ENCODE measurements at regions not wholly inside any gene's neighbourhood (a gene's known extent, or its start where the extent isn't known, plus 50 kb on each side); places are given as distances from the start of the nearest gene placed in this dataset.

DNA sequence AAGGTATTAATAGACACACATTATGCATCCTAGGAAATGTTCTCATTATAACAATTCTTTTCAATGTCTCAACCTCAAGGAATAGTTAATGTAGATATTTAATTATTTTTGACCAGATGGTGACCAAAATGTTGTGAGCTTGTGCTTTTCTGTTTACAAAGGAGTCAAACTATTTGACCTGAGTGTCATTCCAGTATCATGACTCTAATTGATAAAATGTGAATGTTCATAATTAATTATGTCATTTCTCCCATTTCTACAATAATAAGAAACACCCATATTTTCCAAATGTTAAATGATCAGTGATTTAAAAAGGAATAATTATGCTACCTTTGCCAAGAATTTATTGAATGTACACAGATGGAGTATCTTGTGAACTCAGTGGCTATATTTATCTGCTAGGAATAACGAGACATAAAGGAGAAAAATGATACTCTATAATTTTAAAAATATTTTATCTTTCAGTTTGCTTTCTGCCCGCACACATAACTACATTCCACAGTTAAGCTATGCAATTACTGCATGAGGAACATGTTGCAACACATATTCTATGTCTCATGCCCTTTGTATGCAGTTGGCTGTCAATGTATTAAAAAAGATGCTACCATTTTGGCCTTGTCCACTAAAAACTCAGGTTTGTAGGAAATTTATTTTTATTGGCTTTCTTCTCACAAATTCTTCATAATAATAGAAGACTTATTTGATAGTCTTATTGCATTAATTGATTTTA, 376.7 kb upstream of the CCDC179 start:
- ATAC-seq = no peak
- TF ChIP-seq SNAI2 (CRISPR knock-in tag; IDR thresholded peaks at IDR 0.05) (no peak), ZFP30 (CRISPR knock-in tag; IDR thresholded peaks at IDR 0.05) (no peak), ZNF8 (CRISPR knock-in tag; IDR thresholded peaks at IDR 0.05) (no peak)

DNA sequence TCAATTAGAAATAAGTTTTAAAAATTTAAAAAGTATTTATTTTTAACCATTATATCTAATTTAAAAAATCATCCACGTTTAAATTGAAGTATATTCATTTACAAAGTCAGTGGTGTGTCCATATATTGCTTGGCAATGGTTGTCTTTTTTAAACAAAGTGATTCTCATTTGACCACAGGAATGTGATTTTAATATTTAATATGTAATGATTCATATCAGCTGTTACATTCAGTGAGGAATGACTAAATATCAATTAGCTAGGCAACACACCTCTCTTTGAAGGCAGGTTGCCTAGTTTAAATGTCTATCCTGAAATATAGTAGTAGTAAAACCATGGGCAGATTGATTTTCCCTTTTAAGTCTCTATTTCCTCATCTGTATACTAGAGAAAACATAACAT, 392.2 kb upstream of the CCDC179 start:
- no peak for ATAC-seq
- TF ChIP-seq, protein P1, sequence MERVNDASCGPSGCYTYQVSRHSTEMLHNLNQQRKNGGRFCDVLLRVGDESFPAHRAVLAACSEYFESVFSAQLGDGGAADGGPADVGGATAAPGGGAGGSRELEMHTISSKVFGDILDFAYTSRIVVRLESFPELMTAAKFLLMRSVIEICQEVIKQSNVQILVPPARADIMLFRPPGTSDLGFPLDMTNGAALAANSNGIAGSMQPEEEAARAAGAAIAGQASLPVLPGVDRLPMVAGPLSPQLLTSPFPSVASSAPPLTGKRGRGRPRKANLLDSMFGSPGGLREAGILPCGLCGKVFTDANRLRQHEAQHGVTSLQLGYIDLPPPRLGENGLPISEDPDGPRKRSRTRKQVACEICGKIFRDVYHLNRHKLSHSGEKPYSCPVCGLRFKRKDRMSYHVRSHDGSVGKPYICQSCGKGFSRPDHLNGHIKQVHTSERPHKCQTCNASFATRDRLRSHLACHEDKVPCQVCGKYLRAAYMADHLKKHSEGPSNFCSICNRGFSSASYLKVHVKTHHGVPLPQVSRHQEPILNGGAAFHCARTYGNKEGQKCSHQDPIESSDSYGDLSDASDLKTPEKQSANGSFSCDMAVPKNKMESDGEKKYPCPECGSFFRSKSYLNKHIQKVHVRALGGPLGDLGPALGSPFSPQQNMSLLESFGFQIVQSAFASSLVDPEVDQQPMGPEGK (CRISPR knock-in tag; IDR thresholded peaks at IDR 0.05; ENCODE audit: borderline replicate concordance) = no peak
- TF ChIP-seq OSR1 (CRISPR knock-in tag; IDR thresholded peaks at IDR 0.05) = no peak
- no peak for TF ChIP-seq ZNF70 (CRISPR knock-in tag; IDR thresholded peaks at IDR 0.05)
- TF ChIP-seq ZC3H10 (CRISPR knock-in tag; IDR thresholded peaks at IDR 0.05) = no peak
- no peak for TF ChIP-seq RARB (CRISPR knock-in tag; IDR thresholded peaks at IDR 0.05)
- no peak for TF ChIP-seq SNAI2 (CRISPR knock-in tag; IDR thresholded peaks at IDR 0.05)

- TF ChIP-seq, protein P1 (CRISPR knock-in tag; IDR thresholded peaks at IDR 0.05; ENCODE audit: borderline replicate concordance) = no peak
- TF ChIP-seq ESRRG (CRISPR knock-in tag; IDR thresholded peaks at IDR 0.05) = no peak
Measured at GRCh38 chr11:23257088-23257487, 396.8 kb upstream of the CCDC179 start.

DNA sequence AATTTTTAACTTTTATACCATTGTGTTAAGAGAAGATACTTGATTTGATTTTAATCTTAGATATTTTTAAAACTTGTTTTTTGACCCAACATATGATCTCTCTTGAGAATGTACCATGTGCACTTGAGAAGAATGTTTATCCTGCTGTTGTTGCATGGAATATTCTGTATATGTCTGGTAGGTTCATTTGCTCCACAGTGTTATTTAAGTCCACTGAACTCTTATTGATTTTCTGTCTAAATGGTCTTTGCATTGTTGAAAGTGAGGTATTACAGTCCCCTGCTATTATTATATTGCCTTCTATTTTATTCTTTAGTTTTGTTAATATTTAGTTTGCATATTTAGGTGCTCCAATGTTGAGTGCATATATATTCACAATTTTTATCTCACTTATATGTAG, 397.3 kb upstream of the CCDC179 start:
- TF ChIP-seq PPARA (CRISPR knock-in tag; IDR thresholded peaks at IDR 0.05; ENCODE audit: borderline replicate concordance) = no peak
- ATAC-seq = no peak

More at GRCh38 chr11:23257088-23257487, 396.8 kb upstream of the CCDC179 start:
- no peak for ATAC-seq

- no peak for ATAC-seq
- TF ChIP-seq RARB (CRISPR knock-in tag; IDR thresholded peaks at IDR 0.05) (no peak), TOX (CRISPR knock-in tag; IDR thresholded peaks at IDR 0.05; ENCODE audit: borderline replicate concordance) (0 out of 2 replicates have a peak, but pooled peaks have one; percentile 47), CSDC2 (CRISPR knock-in tag; IDR thresholded peaks at IDR 0.05) (no peak), ARNTL (CRISPR knock-in tag; IDR thresholded peaks at IDR 0.05; ENCODE audit: borderline replicate concordance, low read depth) (no peak)
- TF ChIP-seq, protein P1 (CRISPR knock-in tag; IDR thresholded peaks at IDR 0.05; ENCODE audit: borderline replicate concordance) = no peak
Measured at GRCh38 chr11:23263466-23263865, 403.2 kb upstream of the CCDC179 start.

DNA sequence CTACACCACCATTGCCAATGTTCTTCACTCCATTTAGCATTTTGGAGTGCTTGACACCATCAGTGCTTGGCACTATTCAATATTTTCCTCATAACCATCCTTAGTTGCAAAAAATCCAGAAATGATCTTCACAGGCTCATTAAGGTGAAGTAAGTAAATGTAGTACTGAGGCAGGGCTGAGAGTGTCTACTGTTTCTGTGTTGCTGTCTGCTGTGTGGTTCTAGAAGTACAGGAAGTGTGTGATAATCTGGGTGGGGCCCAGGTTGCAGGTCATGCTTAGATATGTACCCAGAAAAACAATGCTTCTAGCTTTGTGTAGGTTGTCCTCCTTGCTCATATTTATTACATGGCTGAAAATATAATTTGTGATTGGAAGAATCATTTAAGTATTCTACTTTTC, 411.8 kb upstream of the CCDC179 start:
- no peak for ATAC-seq
- TF ChIP-seq SNAI2 (CRISPR knock-in tag; IDR thresholded peaks at IDR 0.05) (no peak), GLIS3 (CRISPR knock-in tag; IDR thresholded peaks at IDR 0.05) (no peak), ARNTL (CRISPR knock-in tag; IDR thresholded peaks at IDR 0.05; ENCODE audit: borderline replicate concordance, low read depth) (no peak), CSDC2 (CRISPR knock-in tag; IDR thresholded peaks at IDR 0.05) (no peak), TCF4 (CRISPR knock-in tag; IDR thresholded peaks at IDR 0.05; ENCODE audit: borderline replicate concordance) (no peak), RARB (CRISPR knock-in tag; IDR thresholded peaks at IDR 0.05) (no peak), ZC3H10 (CRISPR knock-in tag; IDR thresholded peaks at IDR 0.05) (no peak), TSHZ2 (CRISPR knock-in tag; IDR thresholded peaks at IDR 0.05) (no peak), TOX (CRISPR knock-in tag; IDR thresholded peaks at IDR 0.05; ENCODE audit: borderline replicate concordance) (no peak)
- TF ChIP-seq, protein P2, sequence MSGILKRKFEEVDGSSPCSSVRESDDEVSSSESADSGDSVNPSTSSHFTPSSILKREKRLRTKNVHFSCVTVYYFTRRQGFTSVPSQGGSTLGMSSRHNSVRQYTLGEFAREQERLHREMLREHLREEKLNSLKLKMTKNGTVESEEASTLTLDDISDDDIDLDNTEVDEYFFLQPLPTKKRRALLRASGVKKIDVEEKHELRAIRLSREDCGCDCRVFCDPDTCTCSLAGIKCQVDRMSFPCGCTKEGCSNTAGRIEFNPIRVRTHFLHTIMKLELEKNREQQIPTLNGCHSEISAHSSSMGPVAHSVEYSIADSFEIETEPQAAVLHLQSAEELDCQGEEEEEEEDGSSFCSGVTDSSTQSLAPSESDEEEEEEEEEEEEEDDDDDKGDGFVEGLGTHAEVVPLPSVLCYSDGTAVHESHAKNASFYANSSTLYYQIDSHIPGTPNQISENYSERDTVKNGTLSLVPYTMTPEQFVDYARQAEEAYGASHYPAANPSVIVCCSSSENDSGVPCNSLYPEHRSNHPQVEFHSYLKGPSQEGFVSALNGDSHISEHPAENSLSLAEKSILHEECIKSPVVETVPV (CRISPR knock-in tag; IDR thresholded peaks at IDR 0.05) = no peak
- TF ChIP-seq, protein P3, sequence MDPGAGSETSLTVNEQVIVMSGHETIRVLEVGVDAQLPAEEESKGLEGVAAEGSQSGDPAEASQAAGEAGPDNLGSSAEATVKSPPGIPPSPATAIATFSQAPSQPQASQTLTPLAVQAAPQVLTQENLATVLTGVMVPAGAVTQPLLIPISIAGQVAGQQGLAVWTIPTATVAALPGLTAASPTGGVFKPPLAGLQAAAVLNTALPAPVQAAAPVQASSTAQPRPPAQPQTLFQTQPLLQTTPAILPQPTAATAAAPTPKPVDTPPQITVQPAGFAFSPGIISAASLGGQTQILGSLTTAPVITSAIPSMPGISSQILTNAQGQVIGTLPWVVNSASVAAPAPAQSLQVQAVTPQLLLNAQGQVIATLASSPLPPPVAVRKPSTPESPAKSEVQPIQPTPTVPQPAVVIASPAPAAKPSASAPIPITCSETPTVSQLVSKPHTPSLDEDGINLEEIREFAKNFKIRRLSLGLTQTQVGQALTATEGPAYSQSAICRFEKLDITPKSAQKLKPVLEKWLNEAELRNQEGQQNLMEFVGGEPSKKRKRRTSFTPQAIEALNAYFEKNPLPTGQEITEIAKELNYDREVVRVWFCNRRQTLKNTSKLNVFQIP (CRISPR knock-in tag; IDR thresholded peaks at IDR 0.05; ENCODE audit: borderline replicate concordance, low read depth) = no peak
